Prostate gland (tissue), 2 donors: ENCODE measurements at regions not wholly inside any gene's neighbourhood (a gene's known extent, or its start where the extent isn't known, plus 50 kb on each side); places are given as distances from the start of the nearest gene placed in this dataset.

Source experiments
- CTCF ChIP-seq, 4 experiments: fragments of 200-600 bp in 2 of 4; fragments of 450-650 bp in 2 of 4; sonication (generic) in 2 of 4; IDR thresholded peaks; 1 replicate in 3 of 4; 2 replicates in 1 of 4; pipeline ENCODE4 v1.5.1; 2016 to 2019; ENCODE audit warnings: antibody characterized with exemption in 4 of 4, mild to moderate bottlenecking in 2 of 4, moderate library complexity in 2 of 4
- POLR2A ChIP-seq: fragments of 450-650 bp; IDR thresholded peaks from one replicate; pipeline ENCODE4 v1.6.1; 2016; ENCODE audit warnings: antibody characterized with exemption, mild to moderate bottlenecking

DNA sequence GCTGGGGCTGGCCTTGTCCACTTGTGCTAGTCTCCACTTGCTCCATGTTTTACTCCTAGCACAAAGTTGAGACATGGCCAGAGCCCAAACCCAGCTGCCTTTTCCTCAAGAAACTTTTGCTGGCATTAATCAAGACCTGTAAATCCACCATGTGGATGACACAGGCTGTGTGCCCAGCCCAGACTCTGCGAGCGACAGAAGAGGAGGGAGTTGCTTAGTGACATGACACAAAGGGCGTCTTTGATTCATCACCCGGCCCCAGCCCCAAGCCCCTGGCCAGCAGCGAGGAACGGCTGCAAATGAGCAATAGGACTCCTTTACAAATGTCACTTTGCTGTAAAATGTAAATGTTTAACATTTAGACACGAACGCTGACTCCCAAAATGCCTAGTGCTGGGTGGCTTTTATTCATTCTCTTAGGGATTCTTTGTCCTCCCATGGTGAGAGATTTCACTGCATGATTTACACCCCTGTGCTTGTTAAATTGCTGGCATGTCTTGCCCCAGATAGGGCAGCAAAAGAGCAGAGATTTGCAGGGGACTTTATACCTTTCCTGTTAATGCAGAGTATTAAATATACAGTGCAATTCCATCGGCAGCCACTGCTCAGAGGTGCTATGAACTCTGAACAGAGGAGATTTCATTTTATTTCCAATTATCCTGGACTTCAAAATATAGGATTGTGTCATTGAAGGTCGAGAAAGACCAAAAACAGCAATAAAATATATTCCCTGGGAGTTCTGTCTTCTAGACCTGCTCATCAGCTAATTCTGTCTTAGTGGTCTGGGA lies 263.6 kb upstream of the NCAM1 start:
- TF ChIP-seq CTCF (IDR thresholded peaks at IDR 0.05) (no peak), POLR2A (no peak)
